ENCODE measurements at regions not wholly inside any gene's neighbourhood (a gene's known extent, or its start where the extent isn't known, plus 50 kb on each side); places are given as distances from the start of the nearest gene placed in this dataset.

DNA sequence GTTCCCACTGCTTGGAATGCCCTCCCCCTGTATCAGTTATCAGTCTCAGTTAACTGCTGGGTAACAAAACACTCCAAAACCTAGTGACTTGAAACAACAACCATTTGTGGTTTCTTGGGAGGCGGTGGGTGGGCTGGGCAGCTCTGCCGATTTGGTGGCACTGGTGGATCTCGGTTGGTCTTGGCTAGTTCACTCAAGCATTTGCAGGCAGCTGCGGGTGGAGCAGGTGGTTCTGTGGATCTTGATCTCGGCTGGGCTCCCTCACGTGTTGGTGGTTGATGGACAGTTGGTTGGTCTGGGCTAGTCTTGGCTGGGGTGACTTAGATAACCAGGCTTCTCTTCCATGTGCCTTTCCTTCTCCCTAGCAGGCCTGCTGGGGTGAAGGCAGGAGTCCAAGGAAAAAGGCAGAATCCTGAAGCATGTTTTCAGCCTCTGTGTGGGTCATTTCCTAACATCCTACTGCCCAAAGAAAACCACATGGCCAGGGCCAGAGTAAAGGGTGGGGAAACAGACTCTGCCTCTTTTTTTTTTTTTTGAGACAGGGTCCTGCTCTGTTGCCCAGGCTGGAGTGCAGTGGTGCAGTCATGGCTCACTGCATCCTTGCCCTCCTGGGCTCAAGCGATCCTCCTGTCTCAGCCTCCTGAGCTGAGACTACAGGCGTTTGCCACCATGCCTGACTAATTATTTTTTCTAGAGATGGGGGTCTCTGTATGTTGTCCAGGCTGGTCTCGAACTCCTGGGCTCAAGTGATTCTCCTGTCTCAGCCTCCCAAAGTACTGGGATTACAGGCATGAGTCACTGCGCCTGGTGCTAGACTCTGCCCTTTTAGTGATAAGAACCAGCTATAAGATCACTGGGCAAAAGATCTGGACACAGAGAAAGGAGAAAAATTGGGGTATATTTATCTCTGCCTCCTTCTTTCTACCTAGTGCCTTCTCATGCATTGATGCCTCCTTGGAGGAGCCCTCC lies 183.7 kb downstream of the RGS3 start:
- no peaks in the 10 kb centered on the region for H3K27me3 ChIP-seq
- intact Hi-C loops (cut with DNase I; ENCODE audit: low total_unique reads) = loop anchor here (5.0 kb wide), 1 partner anchor 50 kb away; no protein-coding TSS in a partner anchor
- DNase-seq = no peak
- no peaks in the 10 kb centered on the region for H3K36me3 ChIP-seq
- no peak overlapping the region for H3K4me3 ChIP-seq
- no peak overlapping the region for H3K27ac ChIP-seq
- H3K9me3 ChIP-seq = no peaks in the 10 kb centered on the region
- TF ChIP-seq POLR2AphosphoS5 (IDR thresholded peaks at IDR 0.05) = no peak
- no peak for TF ChIP-seq POLR2A (IDR thresholded peaks at IDR 0.05)
- TF ChIP-seq EP300 (IDR thresholded peaks at IDR 0.05) = no peak
- TF ChIP-seq, protein P1, sequence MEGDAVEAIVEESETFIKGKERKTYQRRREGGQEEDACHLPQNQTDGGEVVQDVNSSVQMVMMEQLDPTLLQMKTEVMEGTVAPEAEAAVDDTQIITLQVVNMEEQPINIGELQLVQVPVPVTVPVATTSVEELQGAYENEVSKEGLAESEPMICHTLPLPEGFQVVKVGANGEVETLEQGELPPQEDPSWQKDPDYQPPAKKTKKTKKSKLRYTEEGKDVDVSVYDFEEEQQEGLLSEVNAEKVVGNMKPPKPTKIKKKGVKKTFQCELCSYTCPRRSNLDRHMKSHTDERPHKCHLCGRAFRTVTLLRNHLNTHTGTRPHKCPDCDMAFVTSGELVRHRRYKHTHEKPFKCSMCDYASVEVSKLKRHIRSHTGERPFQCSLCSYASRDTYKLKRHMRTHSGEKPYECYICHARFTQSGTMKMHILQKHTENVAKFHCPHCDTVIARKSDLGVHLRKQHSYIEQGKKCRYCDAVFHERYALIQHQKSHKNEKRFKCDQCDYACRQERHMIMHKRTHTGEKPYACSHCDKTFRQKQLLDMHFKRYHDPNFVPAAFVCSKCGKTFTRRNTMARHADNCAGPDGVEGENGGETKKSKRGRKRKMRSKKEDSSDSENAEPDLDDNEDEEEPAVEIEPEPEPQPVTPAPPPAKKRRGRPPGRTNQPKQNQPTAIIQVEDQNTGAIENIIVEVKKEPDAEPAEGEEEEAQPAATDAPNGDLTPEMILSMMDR (IDR thresholded peaks at IDR 0.05) = no peak
- H3K4me1 ChIP-seq = peaks cover 0 to 6% (median 0%) of the 10 kb centered on the region in 4 donors
- 87 to 91% (median 89%) methylated on average over 10 of the region's 10 CpGs for WGBS, 5 donors

DNA sequence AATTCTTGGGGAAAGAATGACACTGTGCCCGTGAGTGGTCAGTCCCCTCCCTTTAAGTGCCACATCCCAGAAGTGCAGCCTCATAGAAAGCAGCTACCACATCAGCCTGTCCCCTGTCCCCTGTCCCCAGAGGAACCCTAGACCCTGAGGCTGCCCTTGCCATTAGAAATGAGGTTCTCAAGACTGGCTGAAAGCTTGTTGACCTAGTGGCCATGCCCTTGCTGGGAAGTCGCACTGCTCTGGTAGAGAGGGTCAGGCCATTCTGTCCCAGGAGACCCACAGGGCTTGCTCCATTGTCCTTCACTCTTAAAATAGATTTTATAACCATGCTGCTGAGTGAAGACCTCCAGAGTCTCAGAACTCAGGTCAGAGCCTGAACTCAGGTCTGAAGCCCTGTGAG lies 184.5 kb downstream of the RGS3 start:
- H3K27ac ChIP-seq = peak overlapping the region in 1 of 5 donors; percentile 43

DNA sequence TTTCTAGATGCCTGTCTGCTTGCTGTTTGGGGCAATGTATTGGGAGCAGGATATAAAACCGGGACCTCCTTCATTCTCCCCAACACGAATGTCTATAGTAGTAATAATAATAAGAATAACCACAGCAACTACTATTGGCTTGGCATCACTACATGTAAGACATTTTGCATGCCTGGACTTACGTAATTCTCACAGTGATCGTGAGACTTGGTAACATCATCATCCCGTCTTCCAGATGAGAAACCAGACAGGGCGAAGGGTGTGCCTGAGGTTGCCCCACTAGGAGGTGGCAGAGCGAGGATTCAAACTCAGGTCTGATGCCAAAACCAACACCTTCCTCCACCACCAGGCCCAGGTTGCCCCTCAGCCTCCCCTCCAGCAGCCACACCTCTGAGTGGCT lies 185.1 kb downstream of the RGS3 start:
- Histone ChIP-seq H3K27me3 (no peaks in the 10 kb centered on the region), H3K27ac (peak overlapping the region in 1 of 5 donors; percentile 43), H3K9me3 (no peaks in the 10 kb centered on the region), H3K4me1 (peaks cover 0 to 6% (median 0%) of the 10 kb centered on the region in 4 donors), H3K4me3 (no peak overlapping the region), H3K36me3 (no peaks in the 10 kb centered on the region)
- 90 to 97% (median 93%) methylated on average over 7 of the region's 7 CpGs for WGBS, 5 donors
- TF ChIP-seq POLR2A (IDR thresholded peaks at IDR 0.05) = no peak
- TF ChIP-seq EP300 (IDR thresholded peaks at IDR 0.05) = no peak
- TF ChIP-seq, protein P1 (IDR thresholded peaks at IDR 0.05) = no peak
- TF ChIP-seq POLR2AphosphoS5 (IDR thresholded peaks at IDR 0.05) = no peak
- intact Hi-C loops (cut with DNase I; ENCODE audit: low total_unique reads) = loop anchor here (5.0 kb wide), 1 partner anchor 51 kb away; no protein-coding TSS in a partner anchor
- no peak for DNase-seq

More for the DNA sequence above, 184.5 kb downstream of the RGS3 start:
- Histone ChIP-seq H3K27me3 (no peaks in the 10 kb centered on the region), H3K4me3 (no peak overlapping the region), H3K4me1 (peaks cover 0 to 6% (median 0%) of the 10 kb centered on the region in 4 donors), H3K9me3 (no peaks in the 10 kb centered on the region), H3K36me3 (no peaks in the 10 kb centered on the region)
- no peak for DNase-seq
- 69 to 81% (median 73%) methylated on average over 2 of the region's 2 CpGs for WGBS, 5 donors
- intact Hi-C loops (cut with DNase I; ENCODE audit: low total_unique reads) = loop anchor here (5.0 kb wide), 1 partner anchor 51 kb away; no protein-coding TSS in a partner anchor
- TF ChIP-seq EP300 (IDR thresholded peaks at IDR 0.05) (no peak), POLR2AphosphoS5 (IDR thresholded peaks at IDR 0.05) (no peak), POLR2A (IDR thresholded peaks at IDR 0.05) (no peak)
- TF ChIP-seq, protein P1 (IDR thresholded peaks at IDR 0.05) = no peak

DNA sequence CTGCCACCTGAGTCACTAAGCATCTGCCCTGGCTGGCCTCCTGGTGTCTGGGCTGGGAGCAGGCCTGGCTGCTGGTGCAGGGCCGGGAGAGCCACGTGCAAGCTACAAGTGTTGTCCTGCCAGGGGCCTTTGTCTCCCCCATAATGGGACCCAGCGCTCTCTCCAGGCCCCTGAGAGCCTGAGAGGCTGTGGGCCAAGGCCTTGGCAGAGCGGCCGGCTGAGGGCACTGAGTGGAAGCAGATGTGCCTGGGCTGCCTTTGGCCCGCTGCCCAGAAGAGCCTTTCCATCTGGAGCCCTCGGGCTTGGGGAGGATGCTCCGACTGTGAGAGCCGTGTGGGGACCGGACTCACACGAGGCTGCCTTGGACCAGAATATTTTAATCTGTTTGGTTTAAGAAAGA lies 185.5 kb downstream of the RGS3 start:
- TF ChIP-seq, protein P1 (IDR thresholded peaks at IDR 0.05) = no peak
- peak in 1 of 3 donors; percentile 17 for TF ChIP-seq POLR2AphosphoS5 (IDR thresholded peaks at IDR 0.05)
- H3K27ac ChIP-seq = peak overlapping the region in 1 of 5 donors; percentile 43

More for the DNA sequence above, 185.5 kb downstream of the RGS3 start:
- Histone ChIP-seq H3K4me3 (no peak overlapping the region), H3K9me3 (no peaks in the 10 kb centered on the region), H3K36me3 (no peaks in the 10 kb centered on the region), H3K27me3 (no peaks in the 10 kb centered on the region), H3K4me1 (peaks cover 0 to 6% (median under 1%) of the 10 kb centered on the region in 4 donors)
- 58 to 63% (median 58%) methylated on average over 8 to 11 of the region's 11 CpGs for WGBS, 5 donors
- peak in 1 of 2 donors; percentile 83 for DNase-seq
- intact Hi-C loops (cut with DNase I; ENCODE audit: low total_unique reads) = loop anchor here (5.0 kb wide), 1 partner anchor 52 kb away; no protein-coding TSS in a partner anchor
